AML-193 (cell line): ENCODE measurements at regions not wholly inside any gene's neighbourhood (a gene's known extent, or its start where the extent isn't known, plus 50 kb on each side); places are given as distances from the start of the nearest gene placed in this dataset.
"Not testable (repeated sequence)": the region's sequence is repeated elsewhere in the genome, so short reads cannot be mapped to it uniquely, and the experiment has no call there.

Experiments used
- DNase-seq, 2 experiments: peaks; one replicate each; lab custom pipeline; 2025; lab: John Stamatoyannopoulos, UW

DNA sequence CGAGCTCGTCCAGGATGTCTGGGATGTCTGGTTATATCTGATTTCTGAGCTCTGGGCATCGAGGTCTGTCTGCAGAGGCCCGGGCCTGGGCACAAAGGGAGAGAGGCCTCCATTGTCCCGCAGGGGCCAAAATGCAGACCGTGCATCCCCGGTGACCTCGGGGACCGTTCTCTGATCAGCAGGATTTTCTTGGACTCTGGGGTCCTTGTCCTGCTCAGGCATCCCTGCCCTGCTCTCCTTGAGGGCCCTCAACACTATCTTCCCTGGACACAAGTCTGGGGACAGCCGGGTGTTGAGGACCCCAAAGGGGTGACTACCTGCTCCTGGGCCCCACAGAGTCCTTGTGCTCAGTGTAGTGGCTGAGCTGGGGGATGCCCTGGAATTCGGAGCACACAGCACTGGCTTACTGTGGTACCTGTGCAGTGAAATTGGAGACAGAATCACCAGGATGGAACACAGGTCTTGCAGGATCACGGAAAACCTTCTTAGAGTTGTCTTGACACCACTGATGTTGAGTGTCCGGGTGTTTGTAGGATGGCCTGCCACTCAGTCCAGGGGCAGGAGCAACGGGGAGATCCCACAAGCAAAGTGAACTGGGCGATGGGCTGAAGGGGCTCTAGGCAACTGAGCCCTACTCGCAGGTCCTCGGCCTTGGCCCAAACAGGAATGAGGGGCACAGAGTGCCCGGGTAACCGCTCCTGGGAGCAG is 1369.2 kb downstream of the CDH12 start:
- DNase-seq, result not testable (repeated sequence)

- not testable (repeated sequence) for DNase-seq
Measured at GRCh38 chr5:21482983-21483650, 1370.0 kb downstream of the CDH12 start.

- DNase-seq, result not testable (repeated sequence)
Measured at GRCh38 chr5:21482522-21482921, 1370.6 kb downstream of the CDH12 start.

- DNase-seq, result not testable (repeated sequence)
Measured at GRCh38 chr5:21481320-21482270, 1371.5 kb downstream of the CDH12 start.

- DNase-seq, result not testable (repeated sequence)
Measured at GRCh38 chr5:21480054-21480453, 1373.1 kb downstream of the CDH12 start.

- not testable (repeated sequence) for DNase-seq
Measured at GRCh38 chr5:21473981-21474380, 1379.2 kb downstream of the CDH12 start.

- not testable (repeated sequence) for DNase-seq
Measured at GRCh38 chr5:21473436-21473835, 1379.7 kb downstream of the CDH12 start.

GRCh38 chr5:21471691-21472090 is 1381.5 kb downstream of the CDH12 start:
- not testable (repeated sequence) for DNase-seq

DNA sequence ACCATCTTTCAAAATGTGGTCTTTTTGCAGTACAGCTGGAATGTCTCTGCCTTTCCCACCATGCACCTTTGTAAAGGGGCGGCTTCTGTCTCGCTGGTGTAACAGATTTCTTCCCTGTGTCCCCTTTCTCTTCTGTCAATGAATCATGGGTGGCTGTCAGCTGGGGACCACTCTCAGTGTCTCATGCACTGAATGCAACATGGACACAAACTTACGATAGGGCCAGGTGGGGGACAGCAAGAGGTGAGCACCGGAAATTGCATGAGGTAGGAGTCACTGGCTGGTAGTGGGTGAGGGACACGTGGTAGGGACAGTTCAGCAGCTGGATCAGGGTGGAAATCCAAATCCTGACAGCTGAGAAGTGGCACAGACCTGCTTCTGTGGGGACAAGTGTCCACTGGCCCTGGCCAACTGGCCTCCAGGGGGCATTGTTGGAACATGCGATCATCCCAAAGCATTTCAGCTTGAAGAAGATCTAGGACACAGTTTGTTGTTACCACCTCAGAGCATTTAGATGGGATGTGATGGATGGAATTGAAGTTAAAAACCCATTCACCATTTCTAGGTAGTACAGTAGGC is 1383.5 kb downstream of the CDH12 start:
- peak in 1 of 2 experiments; percentile 7 for DNase-seq

GRCh38 chr5:21467544-21467943 is 1385.6 kb downstream of the CDH12 start:
- DNase-seq, result not testable (repeated sequence)

- DNase-seq, result not testable (repeated sequence)
Measured at GRCh38 chr5:21459744-21460073, 1393.4 kb downstream of the CDH12 start.

GRCh38 chr5:21452449-21452848 is 1400.7 kb downstream of the CDH12 start:
- no peak for DNase-seq

DNA sequence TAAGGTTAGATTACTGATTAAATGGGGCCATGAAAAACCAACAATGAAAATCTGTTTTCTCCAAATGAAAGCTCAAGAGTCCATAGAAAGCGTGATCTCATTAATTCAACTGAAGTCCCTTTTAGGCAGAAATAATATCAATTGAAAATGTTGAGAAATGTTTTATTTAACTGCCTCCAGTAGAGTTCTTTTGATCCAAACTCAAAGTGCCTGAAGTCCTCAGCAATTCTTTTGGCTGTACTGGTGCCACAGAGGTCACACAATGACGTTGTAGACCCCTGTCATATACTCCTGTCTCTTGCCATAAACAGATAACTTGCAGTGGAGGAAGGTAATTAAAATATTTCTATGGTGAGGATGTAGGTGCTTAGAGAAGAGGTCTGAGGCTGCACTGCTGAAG is 1420.5 kb downstream of the CDH12 start:
- no peak for DNase-seq

- DNase-seq, result no peak
Measured at GRCh38 chr5:21424907-21425306, 1428.2 kb downstream of the CDH12 start.

DNA sequence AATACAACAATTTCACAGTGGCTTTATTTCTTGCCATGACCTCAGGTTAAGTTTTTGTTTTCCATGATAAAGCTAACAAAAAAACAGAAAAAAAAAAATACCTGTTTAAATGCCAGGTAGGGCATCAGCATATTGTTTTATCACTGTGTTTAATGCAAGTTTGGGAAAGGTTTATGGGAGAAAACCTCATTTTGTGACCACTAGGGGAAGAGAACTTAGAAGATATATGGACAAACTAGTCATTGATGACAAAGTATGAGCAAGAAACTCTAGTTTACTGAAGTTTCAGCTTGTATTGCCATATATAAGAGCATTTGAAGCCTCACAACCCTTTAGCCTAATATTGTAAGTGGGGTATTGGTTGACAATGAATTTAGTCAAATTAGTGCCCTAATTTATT is 1431.4 kb upstream of the CDH18 start:
- no peak for DNase-seq

DNA sequence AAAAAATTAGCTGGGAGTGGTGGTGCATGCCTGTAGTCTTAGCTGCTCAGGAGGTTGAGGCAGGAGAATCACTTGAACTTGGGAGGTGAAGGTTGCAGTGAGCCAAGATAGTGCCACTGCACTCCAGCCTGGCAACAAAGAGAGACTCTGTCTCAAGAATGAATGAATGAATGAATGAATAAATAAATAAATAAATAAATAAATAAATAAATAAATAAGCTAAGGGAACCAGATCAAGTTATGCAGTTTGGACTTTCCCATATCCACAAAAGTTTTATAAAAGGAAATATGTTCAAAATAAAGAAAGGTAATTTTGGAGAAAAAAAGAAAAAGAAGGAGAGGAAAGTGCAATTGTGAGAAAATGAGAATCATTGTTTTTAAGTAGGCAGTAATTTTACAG is 1414.1 kb upstream of the CDH18 start:
- not testable (repeated sequence) for DNase-seq

GRCh38 chr5:21398511-21398910 is 1410.5 kb upstream of the CDH18 start:
- DNase-seq, result no peak

DNA sequence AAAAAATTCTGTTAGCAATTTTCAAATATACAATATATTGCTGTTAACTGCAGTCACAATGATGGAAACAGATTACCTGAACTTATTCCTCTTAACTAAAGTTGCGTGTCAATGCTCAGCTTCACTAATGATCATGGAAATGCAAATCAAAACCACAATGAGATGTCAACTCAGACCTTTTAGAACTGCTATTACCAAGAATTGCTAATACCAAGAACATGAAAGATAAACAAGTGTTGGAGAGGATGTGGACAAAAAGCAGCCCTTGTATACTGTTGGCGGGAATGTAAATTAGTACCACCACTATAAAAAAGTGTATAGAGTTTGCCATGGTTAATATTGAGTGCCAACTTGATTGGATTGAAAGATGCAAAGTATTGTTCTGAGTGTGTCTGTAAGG is 1409.7 kb upstream of the CDH18 start:
- DNase-seq, result no peak

DNA sequence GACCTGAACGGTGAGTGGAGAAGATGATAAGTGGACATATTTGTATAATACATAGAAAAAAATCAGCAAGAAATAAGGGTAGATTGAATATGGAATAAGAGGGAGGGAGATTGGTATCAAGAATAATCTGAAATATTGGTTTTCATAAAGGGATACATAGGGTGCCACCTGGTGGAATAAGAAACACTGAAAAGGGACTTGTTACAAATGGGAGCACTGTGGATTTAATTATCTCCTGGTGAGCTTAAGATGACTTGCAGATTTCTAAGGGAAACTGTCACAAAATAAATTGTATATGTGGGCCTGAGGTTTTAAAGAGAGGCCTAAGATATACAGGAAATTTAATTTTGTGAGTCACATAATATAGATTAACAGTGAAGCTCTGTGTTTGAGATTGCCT is 1403.5 kb upstream of the CDH18 start:
- peak; percentile 46 to 56 for DNase-seq

DNA sequence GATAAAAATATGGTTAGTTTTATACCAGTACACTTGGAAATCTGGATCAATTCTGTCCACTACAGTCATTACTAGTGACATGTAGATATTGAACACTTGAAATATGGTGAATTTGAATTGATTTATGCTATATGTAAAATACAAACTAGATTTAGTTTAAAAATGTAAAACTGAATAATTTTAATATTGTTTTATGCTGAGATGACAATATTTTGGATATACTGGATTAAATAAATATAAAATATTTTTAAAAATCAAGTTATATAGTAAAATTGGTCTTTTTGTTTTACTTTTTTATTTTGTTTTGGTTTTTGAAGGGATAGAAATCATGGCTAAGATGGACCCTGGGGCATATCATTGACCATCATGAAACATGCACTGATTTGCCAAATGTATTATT is 1372.8 kb upstream of the CDH18 start:
- DNase-seq, result not testable (repeated sequence)

GRCh38 chr5:21341948-21342261 is 1353.9 kb upstream of the CDH18 start:
- DNase-seq, result not testable (repeated sequence)

GRCh38 chr5:21341203-21341947 is 1353.4 kb upstream of the CDH18 start:
- DNase-seq, result not testable (repeated sequence)
